ENCODE measurements at regions not wholly inside any gene's neighbourhood (a gene's known extent, or its start where the extent isn't known, plus 50 kb on each side); places are given as distances from the start of the nearest gene placed in this dataset.
"Not testable (repeated sequence)": the region's sequence is repeated elsewhere in the genome, so short reads cannot be mapped to it uniquely, and the experiment has no call there.

GRCh38 chr14:55807881-55808379 lies 227.9 kb downstream of the KTN1 start:
- no peak for DNase-seq

DNA sequence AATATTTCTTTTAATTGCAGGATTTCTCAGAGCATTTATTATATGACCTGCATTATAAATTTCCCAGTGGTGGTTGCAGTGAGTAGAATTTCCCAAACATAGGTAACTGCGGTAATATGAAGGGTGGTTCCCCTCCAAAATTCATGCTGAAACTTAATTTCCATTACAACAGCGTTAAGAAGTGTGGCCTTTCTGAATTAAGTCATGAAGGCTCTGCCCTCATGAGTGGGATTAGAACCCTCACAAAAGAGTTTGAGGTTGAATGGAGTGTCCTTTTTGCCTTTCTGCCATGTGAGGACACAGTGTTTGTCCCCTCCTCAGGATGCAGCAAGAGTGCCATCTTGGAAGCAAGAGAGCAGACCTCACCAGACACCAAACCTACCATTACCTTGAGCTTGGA lies 233.6 kb downstream of the KTN1 start:
- DNase-seq, result no peak

GRCh38 chr14:55814064-55814463 lies 234.1 kb downstream of the KTN1 start:
- no peak for DNase-seq

- no peak for DNase-seq
These were observed 234.9 kb downstream of the KTN1 start for GRCh38 chr14:55814873-55815272.

- DNase-seq, result no peak
These were observed 236.2 kb downstream of the KTN1 start for GRCh38 chr14:55816225-55816624.

DNA sequence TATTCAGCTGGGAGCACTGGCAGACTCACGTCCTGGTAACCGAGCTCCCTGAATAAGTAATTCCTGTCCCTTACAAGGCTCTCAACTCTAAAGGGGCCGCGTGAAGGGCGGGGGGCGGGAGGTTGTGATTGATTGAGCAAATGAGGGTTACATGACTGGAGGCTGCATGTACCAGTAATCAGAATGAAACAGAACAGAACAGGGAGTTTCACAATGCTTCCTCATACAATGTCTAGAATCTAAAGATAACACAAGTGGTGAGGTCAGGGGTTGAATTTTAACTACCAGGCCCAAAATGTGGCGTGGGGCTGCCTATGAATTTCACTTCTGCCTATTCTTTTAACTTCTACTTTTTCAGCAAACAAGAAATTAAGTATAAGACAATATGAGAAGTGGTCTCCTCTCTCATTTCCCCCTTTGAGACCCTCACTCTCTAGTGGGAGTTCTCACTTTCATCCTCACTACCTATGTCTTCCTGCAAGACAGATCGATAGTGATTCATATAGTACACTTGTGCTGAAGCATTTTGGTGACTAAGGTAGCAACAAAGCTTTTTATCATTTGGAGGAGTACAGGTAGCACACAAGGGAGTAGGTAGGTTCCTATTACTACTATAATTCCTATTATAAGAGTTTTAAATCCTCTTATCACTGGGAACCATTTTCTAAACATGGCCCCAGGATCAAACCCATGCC lies 239.8 kb downstream of the KTN1 start:
- no peak for DNase-seq

GRCh38 chr14:55822906-55823305 lies 242.9 kb downstream of the KTN1 start:
- DNase-seq, result no peak

DNA sequence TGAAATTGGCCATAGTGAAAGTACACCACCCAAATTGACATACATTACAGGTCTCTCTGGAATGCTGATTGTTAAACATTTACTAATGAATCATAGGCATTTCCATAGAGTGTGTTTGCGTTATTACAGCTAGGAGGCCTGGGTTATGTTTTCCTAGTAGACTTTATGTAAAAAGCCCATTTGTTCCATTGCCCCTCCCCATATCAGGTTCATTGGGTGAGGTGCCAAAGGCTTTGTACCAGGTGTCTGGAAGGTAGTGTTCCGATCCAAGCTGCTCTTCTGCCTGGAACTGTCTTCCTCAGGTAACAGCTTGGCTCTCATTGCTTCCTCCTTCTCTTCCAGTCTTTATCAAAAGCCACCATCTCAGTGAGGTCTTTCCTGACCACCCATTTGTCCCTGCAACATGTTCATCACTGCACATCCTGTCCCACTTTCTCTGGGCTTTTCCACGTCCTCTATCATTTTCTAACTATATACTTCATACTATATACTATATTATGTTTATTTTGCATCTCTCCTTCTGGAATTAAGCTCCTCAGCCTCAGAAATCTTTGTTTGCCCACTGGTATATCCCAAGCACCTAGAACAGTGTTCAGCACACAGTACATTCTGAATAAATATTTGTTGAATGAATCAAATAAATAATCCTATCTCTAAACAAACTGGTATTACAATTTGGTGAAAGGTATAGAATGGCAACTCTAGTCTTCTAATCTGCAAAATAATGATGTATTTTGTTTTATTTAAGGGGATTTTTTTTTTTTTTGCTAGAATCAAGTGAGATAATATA lies 252.3 kb downstream of the KTN1 start:
- no peak for DNase-seq

DNA sequence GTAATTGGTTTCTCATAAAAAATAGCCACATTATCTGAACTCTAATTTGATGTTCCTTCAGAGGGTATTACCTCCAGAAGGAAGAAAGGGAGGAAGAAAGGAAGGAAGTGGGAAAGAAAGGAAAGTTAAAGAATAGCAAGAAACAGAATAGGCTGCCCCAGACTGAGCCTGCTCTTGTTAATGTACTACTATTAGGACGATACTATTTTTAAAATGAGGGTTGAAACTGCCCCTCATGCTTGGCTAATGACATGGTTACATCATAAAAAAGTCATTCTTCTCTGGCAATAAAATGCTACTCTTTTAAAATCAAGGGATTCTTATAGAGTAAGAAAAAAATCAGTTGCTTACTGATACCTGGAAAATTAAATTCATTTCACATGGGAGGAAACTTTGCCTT lies 253.0 kb downstream of the KTN1 start:
- no peak for DNase-seq

DNA sequence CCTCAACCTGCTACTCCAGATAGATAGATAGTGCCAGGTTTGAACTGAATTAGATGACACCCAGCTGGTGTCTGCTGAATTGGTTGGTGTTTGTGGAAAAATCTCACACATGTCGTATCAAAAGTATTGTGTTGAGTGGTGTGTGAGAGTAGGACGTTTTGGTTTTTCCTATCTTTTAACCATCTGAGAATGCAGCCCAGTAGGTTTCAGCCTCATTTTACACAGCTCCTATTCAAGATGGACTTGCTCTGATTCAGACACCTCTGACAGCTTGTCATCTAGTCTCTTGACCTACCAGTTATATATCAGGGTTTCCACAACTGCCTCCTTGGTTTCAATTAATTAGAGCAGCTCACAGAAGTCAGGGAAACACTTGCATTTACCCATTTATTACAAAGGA lies 254.4 kb downstream of the KTN1 start:
- no peak for DNase-seq

DNA sequence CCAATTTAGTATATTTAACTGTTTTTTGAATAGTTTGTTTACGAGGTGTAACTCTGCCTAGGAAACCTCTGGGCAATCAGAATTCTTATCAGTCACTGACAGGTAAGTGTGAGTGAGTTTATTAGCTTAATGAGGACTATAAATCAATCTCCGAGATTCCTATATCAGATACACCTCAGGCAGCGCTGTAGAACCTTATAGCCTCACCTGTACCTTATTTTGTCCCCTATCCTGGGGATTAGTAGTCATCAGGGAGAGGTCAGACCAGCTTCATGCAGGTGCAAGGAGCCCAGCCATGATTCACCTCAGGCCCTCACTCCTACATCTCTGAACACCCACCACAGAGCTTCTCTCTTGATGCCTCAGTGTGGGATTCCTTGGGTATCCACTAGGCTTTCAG lies 256.0 kb downstream of the KTN1 start:
- no peak for DNase-seq

DNA sequence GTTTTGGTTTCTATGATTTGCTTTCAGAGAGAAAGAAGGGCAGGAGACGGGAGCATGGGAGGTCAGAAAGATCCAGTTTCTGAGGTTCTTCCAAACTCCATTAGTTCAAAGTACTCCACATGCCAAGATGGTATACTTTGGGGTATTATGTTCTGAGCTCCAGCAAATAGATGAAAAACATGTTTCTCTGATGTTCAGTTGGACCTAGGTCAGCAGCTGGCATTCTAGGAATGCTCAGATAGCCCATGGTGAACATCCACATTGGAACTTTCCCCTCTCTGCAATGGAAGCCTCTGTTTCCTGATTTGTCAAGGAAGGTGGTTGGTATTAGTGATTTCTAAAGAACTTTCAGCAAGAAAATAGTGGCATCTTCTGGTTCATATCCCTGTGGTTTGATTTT lies 257.5 kb downstream of the KTN1 start:
- DNase-seq, result no peak

GRCh38 chr14:55838529-55839052 lies 258.6 kb downstream of the KTN1 start:
- no peak for DNase-seq

DNA sequence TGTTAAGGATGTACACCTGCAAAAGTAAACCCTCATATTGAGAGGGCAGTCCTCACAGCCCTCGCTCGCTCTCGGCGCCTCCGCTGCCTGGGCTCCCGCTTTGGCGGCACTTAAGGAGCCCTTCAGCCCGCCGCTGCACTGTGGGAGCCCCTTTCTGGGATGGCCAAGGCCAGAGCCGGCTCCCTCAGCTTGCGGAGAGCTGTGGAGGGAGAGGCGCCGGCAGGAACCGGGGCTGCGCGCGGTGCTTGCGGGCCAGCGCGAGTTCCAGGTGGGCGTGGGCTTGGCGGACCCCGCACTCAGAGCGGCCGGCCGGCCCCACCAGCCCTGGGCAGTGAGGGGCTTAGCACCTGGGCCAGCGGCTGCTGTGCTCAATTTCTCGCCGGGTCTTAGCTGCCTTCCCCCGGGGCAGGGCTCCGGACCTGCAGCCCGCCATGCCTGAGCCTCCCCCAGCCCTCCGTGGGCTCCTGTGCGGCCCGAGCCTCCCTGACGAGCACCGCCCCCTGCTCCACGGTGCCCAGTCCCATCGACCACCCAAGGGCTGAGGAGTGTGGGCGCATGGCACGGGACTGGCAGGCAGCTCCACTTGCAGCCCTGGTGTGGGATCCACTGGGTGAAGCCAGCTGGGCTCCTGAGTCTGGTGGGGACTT lies 259.4 kb downstream of the KTN1 start:
- not testable (repeated sequence) for DNase-seq

- DNase-seq, result no peak
These were observed 260.8 kb downstream of the KTN1 start for GRCh38 chr14:55840821-55841220.

DNA sequence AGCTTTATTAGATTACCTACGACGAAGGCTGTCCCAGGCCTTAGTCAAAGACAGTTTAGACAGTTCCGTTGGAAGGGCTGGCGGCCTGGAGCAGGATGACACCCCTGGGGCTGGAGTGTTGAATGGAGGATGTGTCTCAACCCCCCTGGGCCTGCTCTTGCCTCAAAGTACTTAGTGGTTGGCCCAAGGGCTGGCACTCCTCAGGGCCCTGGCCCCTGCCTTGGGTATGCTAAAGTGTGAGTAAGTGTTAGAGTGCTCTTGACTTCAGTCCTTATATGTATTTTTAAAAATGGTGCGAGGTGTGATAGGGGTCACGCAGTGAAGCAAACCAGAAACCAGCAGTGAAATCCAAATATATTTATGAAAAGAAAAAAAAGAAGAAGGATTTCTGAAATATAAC lies 261.6 kb downstream of the KTN1 start:
- DNase-seq, result no peak

- no peak for DNase-seq
These were observed 263.9 kb downstream of the KTN1 start for GRCh38 chr14:55843718-55844403.

DNA sequence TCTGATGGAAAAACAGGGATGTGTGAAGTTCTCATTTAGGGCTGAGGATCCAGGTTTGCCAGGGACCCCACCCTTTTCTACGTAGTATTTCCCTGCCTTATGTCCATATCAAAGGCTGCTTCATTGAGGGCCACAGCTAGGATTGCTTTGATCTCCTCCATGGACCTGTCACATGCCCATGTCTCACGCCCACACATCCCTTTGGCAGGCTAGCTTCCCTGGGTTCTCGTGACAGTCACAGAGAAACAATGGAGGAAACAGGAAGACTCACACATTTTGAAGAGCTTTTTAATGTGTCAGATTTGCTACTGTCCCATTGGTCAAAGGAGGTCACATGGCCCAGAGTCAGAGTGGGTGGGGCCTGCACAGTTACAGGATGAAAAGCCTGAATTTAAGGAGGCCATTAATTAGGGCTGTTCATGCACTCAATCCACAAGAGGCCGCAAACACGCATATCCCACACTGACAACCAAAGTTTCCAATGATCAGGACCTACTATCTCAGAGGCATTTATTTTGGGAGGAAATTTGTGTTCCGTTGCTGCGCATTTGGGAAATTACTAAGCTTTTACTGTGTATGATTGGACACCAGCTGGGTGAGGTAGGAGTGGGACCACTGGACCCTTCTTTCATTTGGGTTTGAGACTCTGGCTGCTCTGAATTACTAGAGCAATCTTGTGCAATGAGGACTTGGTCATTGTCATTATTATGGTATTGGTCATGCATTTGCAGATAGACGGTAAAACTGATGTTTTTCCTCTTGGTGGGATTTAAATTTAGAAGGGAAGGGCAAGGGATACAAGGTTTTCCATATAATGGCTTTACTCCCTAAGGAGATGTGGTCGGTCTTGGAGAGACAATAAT lies 266.2 kb downstream of the KTN1 start:
- no peak for DNase-seq

DNA sequence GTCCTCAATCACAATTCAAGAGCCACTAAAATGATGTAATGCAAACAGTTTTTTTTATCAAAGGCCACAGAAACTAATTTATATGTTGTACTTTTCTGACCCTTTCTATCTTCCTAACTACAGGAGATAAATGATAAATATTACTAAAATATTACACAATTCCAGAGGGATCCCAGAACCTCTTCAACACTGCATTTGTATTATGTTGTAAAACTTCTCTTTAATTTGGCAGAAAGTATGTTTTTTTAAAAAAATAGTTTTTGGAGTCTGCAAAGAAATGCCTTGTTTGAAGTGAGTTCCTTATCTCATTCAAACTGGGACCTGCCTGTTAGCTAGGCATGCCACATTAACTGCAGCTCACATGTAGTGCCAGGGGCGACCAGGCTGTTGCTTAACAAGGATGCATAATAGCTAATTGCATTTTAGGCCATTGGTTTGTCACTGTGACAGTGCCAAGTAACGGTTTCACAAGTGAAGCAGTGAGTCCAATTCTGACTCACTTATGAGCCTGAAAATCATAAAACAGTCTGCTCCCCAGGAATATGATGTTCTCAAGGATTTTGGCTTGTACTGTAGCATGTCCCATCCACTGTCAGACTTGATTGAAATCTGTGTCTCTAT lies 266.9 kb downstream of the KTN1 start:
- DNase-seq, result no peak

DNA sequence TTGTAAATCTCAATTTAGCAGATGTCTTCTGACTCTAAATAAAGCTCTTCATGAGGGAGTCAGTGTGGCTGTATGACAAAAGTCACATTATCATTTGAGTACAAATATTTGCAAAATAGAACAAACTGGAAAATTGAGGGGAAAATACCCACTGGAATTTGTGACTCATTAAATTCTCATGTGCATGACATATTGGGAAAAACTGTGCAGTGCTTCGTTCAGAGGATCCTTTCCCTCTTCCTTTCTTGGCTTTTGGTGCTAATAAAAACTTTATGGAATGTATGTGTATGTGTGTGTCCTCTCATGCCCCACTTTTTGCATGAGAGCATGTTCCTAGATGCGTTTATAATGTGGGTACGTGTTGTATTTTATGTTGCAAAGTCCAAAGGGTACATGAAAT lies 267.8 kb downstream of the KTN1 start:
- DNase-seq, result no peak

DNA sequence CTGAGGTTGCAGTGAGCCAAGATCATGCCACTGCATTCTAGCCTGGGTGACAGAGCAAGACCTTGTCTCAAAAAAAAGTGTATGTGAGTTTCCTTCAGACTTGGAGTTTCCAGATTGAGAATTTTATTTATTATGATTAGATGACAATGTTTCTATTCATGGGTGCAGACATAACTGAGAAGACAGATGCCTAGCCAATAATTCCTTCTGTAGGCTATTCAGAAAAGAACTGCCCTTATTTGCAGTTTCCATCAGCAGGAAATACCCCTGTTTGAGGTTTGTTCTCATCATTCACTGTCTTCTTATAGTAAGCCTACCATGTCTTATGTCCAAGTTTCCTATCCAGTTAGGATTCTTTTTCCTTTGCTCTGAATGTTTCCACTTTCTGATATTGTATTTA lies 269.0 kb downstream of the KTN1 start:
- no peak for DNase-seq

GRCh38 chr14:55849833-55850232 lies 268.4 kb upstream of the PELI2 start:
- no peak for DNase-seq
